GM12878 (cell line): ENCODE measurements at regions not wholly inside any gene's neighbourhood (a gene's known extent, or its start where the extent isn't known, plus 50 kb on each side); places are given as distances from the start of the nearest gene placed in this dataset.

Experiments used
- ATAC-seq: fragments of 200-7000 bp; cut with Tn5 transposase; 3 replicates; pipeline ENCODE4 v1.9.1; 2020; ENCODE audit warnings: mild to moderate bottlenecking, moderate library complexity
- BruUV-seq: library from RNA; stranded (reverse); fragments of 400-500 nt; replicated peaks from 2 replicates; lab custom pipeline; 2021; lab: Mats Ljungman, UMichigan
- CTCF ChIA-PET: fragments of 300-600 bp; sonication (Branson Sonifier 250); formaldehyde crosslinking; extraction: SDS; loops from one replicate; lab custom pipeline; 2021; ENCODE audit warnings: inconsistent platforms; lab: Yijun Ruan, JAX
- POLR2A ChIA-PET: fragments of 350-600 bp; formaldehyde crosslinking; extraction: SDS; loops from one replicate; lab custom pipeline; 2021; ENCODE audit warnings: inconsistent platforms; lab: Charles Lee
- RAD21 ChIA-PET: fragments of 300-600 bp; sonication (Branson Sonifier 250); formaldehyde crosslinking; loops from one replicate; lab custom pipeline; 2023; ENCODE audit warnings: antibody characterized with exemption; ENCODE audit not compliant: unreplicated experiment; lab: Charles Lee
- SMC1A ChIA-PET: fragments of 300-600 bp; sonication (Branson Sonifier 250); formaldehyde crosslinking; loops from one replicate; lab custom pipeline; 2023; ENCODE audit not compliant: unreplicated experiment, uncharacterized antibody; lab: Charles Lee
- DNase-seq: peaks from one replicate; pipeline ENCODE4 v3.0.0-alpha.2; 2011; ENCODE audit warnings: low read depth, low spot score
- FAIRE-seq: peaks from 3 replicates; lab custom pipeline; 2011; peaks lifted over from hg19 to GRCh38; lab: Jason Lieb, UNC
- H2AFZ ChIP-seq: 2 replicates; pipeline ENCODE4 v1.6.0; 2011; ENCODE audit warnings: low read depth, low read length, control low read depth; ENCODE audit not compliant: control insufficient read depth
- H3K27ac ChIP-seq: 2 replicates; pipeline ENCODE4 v1.5.1; 2011; ENCODE audit warnings: control low read depth; ENCODE audit not compliant: control insufficient read depth, insufficient read depth
- H3K27me3 ChIP-seq, 2 experiments: replicated peaks in 1 of 2; 2 replicates each; pipeline versions ENCODE4 v1.6.0 to v1.6.1; 2011; ENCODE audit warnings: low read length in 1 of 2; ENCODE audit not compliant: control insufficient read depth in 2 of 2, insufficient read depth in 2 of 2
- H3K36me3 ChIP-seq, 2 experiments: 2 replicates each; pipeline ENCODE4 v1.5.1; 2011; ENCODE audit warnings: low read length in 1 of 2; ENCODE audit not compliant: control insufficient read depth in 2 of 2, insufficient read depth in 2 of 2
- H3K4me1 ChIP-seq: 2 replicates; pipeline ENCODE4 v1.6.1; 2011; ENCODE audit warnings: mild to moderate bottlenecking, low read length, moderate library complexity, mixed read lengths; ENCODE audit not compliant: control insufficient read depth, insufficient read depth
- H3K4me2 ChIP-seq: 2 replicates; pipeline ENCODE4 v1.6.0; 2011; ENCODE audit warnings: control low read depth; ENCODE audit not compliant: control insufficient read depth, insufficient read depth
- H3K4me3 ChIP-seq: fragments of 200-600 bp; sonication (generic); 2 replicates; pipeline ENCODE4 v1.5.1; 2016
- H3K79me2 ChIP-seq: 2 replicates; pipeline ENCODE4 v1.6.0; 2011; ENCODE audit warnings: low read length; ENCODE audit not compliant: control insufficient read depth, insufficient read depth
- H3K9ac ChIP-seq: 2 replicates; pipeline ENCODE4 v1.8.0; 2011; ENCODE audit warnings: low read length, control low read depth, mixed read lengths; ENCODE audit not compliant: control insufficient read depth, insufficient read depth
- H3K9me3 ChIP-seq: replicated peaks from 3 replicates; pipeline ENCODE4 v1.5.1; 2011; ENCODE audit warnings: mild to moderate bottlenecking, low read length; ENCODE audit not compliant: control insufficient read depth, insufficient read depth
- H4K20me1 ChIP-seq: 2 replicates; pipeline ENCODE4 v1.6.0; 2011; ENCODE audit not compliant: control insufficient read depth, insufficient read depth
- EP300 ChIP-seq, 2 experiments: fragments of 150-350 bp in 1 of 2; IDR thresholded peaks; 2 replicates each; pipeline ENCODE4 v1.6.1; 2011 to 2012; ENCODE audit warnings: low read depth in 2 of 2, low read length in 2 of 2, borderline replicate concordance in 1 of 2, improper control_type of control experiment in 1 of 2, inconsistent platforms in 1 of 2; ENCODE audit not compliant: control insufficient read depth in 1 of 2
- FOXK2 ChIP-seq: fragments of 450-650 bp; IDR thresholded peaks from 2 replicates; pipeline ENCODE4 v1.6.1; 2017; ENCODE audit warnings: mild to moderate bottlenecking, moderate library complexity
- HCFC1 ChIP-seq: fragments of 150-350 bp; IDR thresholded peaks from 2 replicates; pipeline ENCODE4 v1.6.1; 2014; ENCODE audit warnings: low read length
- IKZF2 ChIP-seq, 2 experiments: fragments of 450-650 bp; IDR thresholded peaks; 2 replicates each; pipeline ENCODE4 v1.6.1; 2017; ENCODE audit warnings: mild to moderate bottlenecking in 2 of 2, moderate library complexity in 2 of 2
- IRF4 ChIP-seq: IDR thresholded peaks from 2 replicates; pipeline ENCODE4 v1.6.1; 2011; ENCODE audit warnings: low read depth, low read length
- MEF2A ChIP-seq: IDR thresholded peaks from 2 replicates; pipeline ENCODE4 v1.6.1; 2011; ENCODE audit warnings: low read depth, mild to moderate bottlenecking, low read length, moderate library complexity; ENCODE audit not compliant: insufficient read depth
- MYC ChIP-seq: IDR thresholded peaks from 2 replicates; pipeline ENCODE4 v1.6.1; 2011; ENCODE audit warnings: mild to moderate bottlenecking, low read length, moderate library complexity, inconsistent platforms; ENCODE audit not compliant: insufficient read depth, insufficient replicate concordance, insufficient read length, severe bottlenecking
- NFYA ChIP-seq: IDR thresholded peaks from 2 replicates; pipeline ENCODE4 v1.6.1; 2011; ENCODE audit warnings: low read depth, mild to moderate bottlenecking, low read length, improper control_type of control experiment, borderline replicate concordance
- NFYB ChIP-seq: IDR thresholded peaks from 2 replicates; pipeline ENCODE4 v1.6.1; 2011; ENCODE audit warnings: low read depth, mild to moderate bottlenecking, low read length, improper control_type of control experiment, moderate library complexity; ENCODE audit not compliant: insufficient read depth
- NR2F1 ChIP-seq: fragments of 450-650 bp; conservative IDR thresholded peaks from 2 replicates; pipeline ENCODE4 v1.6.1; 2017; ENCODE audit warnings: mild to moderate bottlenecking
- SREBF1 ChIP-seq: IDR thresholded peaks from 2 replicates; pipeline ENCODE4 v1.6.1; 2012; ENCODE audit warnings: mild to moderate bottlenecking, low read length
- SREBF2 ChIP-seq: IDR thresholded peaks from 2 replicates; pipeline ENCODE4 v1.6.1; 2012; ENCODE audit warnings: mild to moderate bottlenecking, low read length
- STAT1 ChIP-seq: fragments of 450-650 bp; conservative IDR thresholded peaks from 2 replicates; pipeline ENCODE4 v1.6.1; 2014; ENCODE audit warnings: antibody characterized with exemption, mild to moderate bottlenecking
- WGBS: methylation state at CpG from one replicate; pipeline ENCODE4 v1.1.6; 2016; ENCODE audit warnings: low lambda C conversion rate; ENCODE audit not compliant: insufficient replicate concordance, insufficient coverage; ENCODE audit errors: missing lambda C conversion rate; 5-methylcytosine and 5-hydroxymethylcytosine counted together
- in situ Hi-C: fragments of 300-500 bp; cut with MboI; formaldehyde crosslinking; loops from 9 replicates; pipeline ENCODE4 v1.14.3; 2018; ENCODE audit warnings: mixed read lengths
- intact Hi-C: fragments of 100-400 bp; cut with micrococcal nuclease; formaldehyde crosslinking; loops from one replicate; pipeline ENCODE4 v1.14.2; 2022; ENCODE audit not compliant: unreplicated experiment
- TF ChIP-seq, protein P1 (sequence below): IDR thresholded peaks from 2 replicates; pipeline ENCODE4 v1.6.1; 2012; ENCODE audit warnings: low read depth, low read length, improper control_type of control experiment
- TF ChIP-seq, protein P2 (sequence below): IDR thresholded peaks from 2 replicates; pipeline ENCODE4 v1.6.1; 2011; ENCODE audit warnings: low read depth, low read length, improper control_type of control experiment, borderline replicate concordance

DNA sequence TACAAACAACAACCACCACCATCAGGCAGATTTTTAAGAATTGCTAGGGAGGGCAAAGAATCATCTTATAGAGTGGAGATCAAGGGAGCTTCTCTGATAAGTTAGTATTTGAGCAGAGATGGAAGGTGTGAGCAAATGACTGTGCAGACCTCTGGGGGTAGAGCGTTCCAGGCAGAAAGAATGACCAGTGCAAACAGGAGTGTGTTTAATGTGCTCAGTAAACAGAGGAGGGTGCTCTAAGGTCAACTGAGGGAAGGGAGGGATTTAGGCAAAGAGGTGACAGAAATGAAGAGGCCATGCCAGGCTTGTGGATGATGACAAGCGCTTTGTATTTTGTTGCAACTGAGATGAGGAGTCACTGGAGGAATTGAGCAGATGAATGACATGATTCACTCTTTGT is 172.5 kb upstream of the GJB5 start:
- H4K20me1 ChIP-seq: no peaks in the 10 kb centered on the region
- H3K27me3 ChIP-seq: no peaks in the 10 kb centered on the region
- CTCF ChIA-PET: interaction anchor here (1.4 to 2.1 kb wide), 2 partner anchors 51 to 122 kb away, joined by 6 read pairs; no protein-coding TSS in a partner anchor
- WGBS: 32% methylated on average over 2 of the region's 2 CpGs
- no peak overlapping the region for H3K9ac ChIP-seq
- RAD21 ChIA-PET: no interaction called here
- no peaks in the 10 kb centered on the region for H3K36me3 ChIP-seq
- no peak overlapping the region for H2AFZ ChIP-seq
- POLR2A ChIA-PET: no interaction called here
- no peak for FAIRE-seq
- TF ChIP-seq IKZF2 (IDR thresholded peaks at IDR 0.05): no peak
- intact Hi-C loops (no loop called here), in situ Hi-C loops (no loop called here)
- SMC1A ChIA-PET: interaction anchor here (0.5 to 2.9 kb wide), 6 partner anchors 11 to 465 kb away, joined by 3 to 12 read pairs (median 3); no protein-coding TSS in a partner anchor
- no peak overlapping the region for H3K27ac ChIP-seq
- ATAC-seq: no peak
- no peaks in the 10 kb centered on the region for H3K4me1 ChIP-seq
- BruUV-seq: no TSS peak
- no peaks in the 10 kb centered on the region for H3K79me2 ChIP-seq
- H3K4me2 ChIP-seq: no peak overlapping the region
- no peaks in the 10 kb centered on the region; the same call in 2 of the 3 replicates for H3K9me3 ChIP-seq
- DNase-seq: no peak
- no peak overlapping the region for H3K4me3 ChIP-seq

DNA sequence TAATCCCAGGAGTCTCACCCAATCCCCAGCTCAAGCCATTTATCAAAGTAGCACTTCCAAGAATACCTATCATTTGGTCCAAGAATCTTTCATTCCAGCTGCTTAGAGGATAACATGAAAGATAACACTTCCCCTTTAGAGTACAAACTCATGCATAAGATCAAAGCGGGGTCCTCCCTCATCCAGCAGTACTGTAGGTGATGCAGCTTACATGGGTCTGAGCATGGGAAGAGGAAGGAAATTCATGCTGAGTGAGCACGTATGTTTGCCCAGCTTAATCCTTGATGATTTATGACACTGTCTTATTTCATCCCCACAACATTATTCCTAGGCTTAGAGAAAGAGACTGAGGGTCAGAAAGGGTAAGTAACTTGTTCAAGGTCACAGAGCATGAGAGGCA is 167.1 kb upstream of the GJB5 start:
- Histone ChIP-seq H3K36me3 (no peaks in the 10 kb centered on the region), H3K27me3 (no peaks in the 10 kb centered on the region), H4K20me1 (no peaks in the 10 kb centered on the region), H3K79me2 (no peaks in the 10 kb centered on the region), H3K9me3 (no peaks in the 10 kb centered on the region), H3K4me1 (peaks cover 10% of the 10 kb centered on the region; the same call in 1 of the 2 replicates), H3K9ac (no peak overlapping the region), H2AFZ (no peak overlapping the region), H3K27ac (no peak overlapping the region), H3K4me3 (no peak overlapping the region), H3K4me2 (no peak overlapping the region)
- ChIA-PET POLR2A (no interaction called here), SMC1A (interaction anchor here (1.0 to 1.3 kb wide), 2 partner anchors 14 to 130 kb away, joined by 3 read pairs; no protein-coding TSS in a partner anchor), RAD21 (no interaction called here), CTCF (interaction anchor here (14.8 kb wide), 1 partner anchor 128 kb away, joined by 311 read pairs; no protein-coding TSS in a partner anchor)
- BruUV-seq: no TSS peak
- in situ Hi-C loops (no loop called here), intact Hi-C loops (no loop called here)
- FAIRE-seq (no peak), DNase-seq (no peak), ATAC-seq (no peak)
- 0% methylated on average over 2 of the region's 2 CpGs for WGBS
- no peak for TF ChIP-seq MYC
- no peak for TF ChIP-seq EP300 (IDR thresholded peaks at IDR 0.05; ENCODE audit: borderline replicate concordance in 1 of 2, control insufficient read depth in 1 of 2, low read depth in 2 of 2, low read length in 2 of 2)
- TF ChIP-seq NFYB: no peak
- no peak for TF ChIP-seq FOXK2
- no peak for TF ChIP-seq NR2F1
- no peak for TF ChIP-seq IRF4
- TF ChIP-seq SREBF1: no peak
- no peak for TF ChIP-seq STAT1
- no peak for TF ChIP-seq MEF2A
- TF ChIP-seq HCFC1: no peak
- TF ChIP-seq, protein P1, sequence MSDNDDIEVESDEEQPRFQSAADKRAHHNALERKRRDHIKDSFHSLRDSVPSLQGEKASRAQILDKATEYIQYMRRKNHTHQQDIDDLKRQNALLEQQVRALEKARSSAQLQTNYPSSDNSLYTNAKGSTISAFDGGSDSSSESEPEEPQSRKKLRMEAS: no peak
- TF ChIP-seq NFYA: no peak
- TF ChIP-seq SREBF2: no peak
- TF ChIP-seq, protein P2, sequence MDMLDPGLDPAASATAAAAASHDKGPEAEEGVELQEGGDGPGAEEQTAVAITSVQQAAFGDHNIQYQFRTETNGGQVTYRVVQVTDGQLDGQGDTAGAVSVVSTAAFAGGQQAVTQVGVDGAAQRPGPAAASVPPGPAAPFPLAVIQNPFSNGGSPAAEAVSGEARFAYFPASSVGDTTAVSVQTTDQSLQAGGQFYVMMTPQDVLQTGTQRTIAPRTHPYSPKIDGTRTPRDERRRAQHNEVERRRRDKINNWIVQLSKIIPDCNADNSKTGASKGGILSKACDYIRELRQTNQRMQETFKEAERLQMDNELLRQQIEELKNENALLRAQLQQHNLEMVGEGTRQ: no peak
